HG03354 (cell line): ENCODE measurements at regions not wholly inside any gene's neighbourhood (a gene's known extent, or its start where the extent isn't known, plus 50 kb on each side); places are given as distances from the start of the nearest gene placed in this dataset.
"Not testable (repeated sequence)": the region's sequence is repeated elsewhere in the genome, so short reads cannot be mapped to it uniquely, and the experiment has no call there.

Experiments
- ATAC-seq: cut with Tn5 transposase; IDR thresholded peaks from one replicate; pipeline ENCODE4 v1.9.1; 2021; ENCODE audit warnings: mild to moderate bottlenecking; ENCODE audit not compliant: unreplicated experiment, poor library complexity, severe bottlenecking

GRCh38 chr5:97471951-97472350, 288.9 kb upstream of the RIOK2 start:
- no peak for ATAC-seq

DNA sequence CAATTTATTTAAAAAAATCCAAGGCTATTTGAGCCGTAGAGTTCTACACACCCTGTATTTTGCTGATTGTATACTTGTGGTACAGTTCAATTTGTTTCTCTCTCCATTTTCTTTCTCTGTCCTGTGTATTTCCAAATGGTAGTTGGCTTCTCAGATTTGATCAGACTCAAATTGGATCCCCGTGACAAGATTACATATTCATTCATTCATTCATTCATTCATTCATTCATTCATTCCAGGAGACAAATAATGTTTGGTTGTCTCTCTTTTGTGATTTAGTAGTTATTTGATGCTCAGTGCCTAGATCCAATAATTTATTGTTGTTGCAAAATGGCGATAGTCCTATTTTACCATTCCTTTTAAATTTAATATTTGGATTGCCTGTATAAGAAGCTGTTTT, 292.8 kb upstream of the RIOK2 start:
- ATAC-seq: no peak

- ATAC-seq: no peak
Measured at GRCh38 chr5:97476852-97477534, 293.9 kb upstream of the RIOK2 start.

GRCh38 chr5:97478483-97478882, 295.4 kb upstream of the RIOK2 start:
- no peak for ATAC-seq

- no peak for ATAC-seq
Measured at GRCh38 chr5:97480313-97480712, 297.3 kb upstream of the RIOK2 start.

DNA sequence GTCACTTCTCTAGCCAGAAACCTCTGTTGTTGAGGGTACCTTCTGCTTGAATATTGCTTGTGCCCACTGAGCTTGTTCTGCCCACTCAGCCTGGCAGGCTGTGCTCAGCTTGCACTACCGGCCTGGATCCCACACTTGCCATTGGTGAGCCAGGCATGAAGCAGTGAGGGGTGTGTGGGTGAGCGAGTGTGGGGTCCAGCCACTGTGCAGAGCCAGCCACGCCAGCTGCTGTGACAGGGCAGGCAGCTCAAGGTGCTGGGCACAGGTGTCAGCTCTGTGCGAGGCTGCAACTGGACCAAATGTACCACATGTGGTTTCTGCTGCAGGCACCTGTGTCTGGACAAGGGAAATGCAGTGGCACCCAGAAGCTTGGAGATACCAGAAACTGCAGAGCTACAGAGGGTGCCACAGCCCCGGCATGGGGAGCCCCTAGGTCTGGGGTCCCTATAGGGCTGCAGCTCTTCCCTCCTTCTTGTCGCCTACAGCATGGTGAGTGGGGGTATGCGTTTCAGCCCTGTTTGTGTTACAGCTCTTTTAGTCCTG, 305.1 kb upstream of the RIOK2 start:
- no peak for ATAC-seq

GRCh38 chr5:97489010-97489840, 306.2 kb upstream of the RIOK2 start:
- no peak for ATAC-seq

DNA sequence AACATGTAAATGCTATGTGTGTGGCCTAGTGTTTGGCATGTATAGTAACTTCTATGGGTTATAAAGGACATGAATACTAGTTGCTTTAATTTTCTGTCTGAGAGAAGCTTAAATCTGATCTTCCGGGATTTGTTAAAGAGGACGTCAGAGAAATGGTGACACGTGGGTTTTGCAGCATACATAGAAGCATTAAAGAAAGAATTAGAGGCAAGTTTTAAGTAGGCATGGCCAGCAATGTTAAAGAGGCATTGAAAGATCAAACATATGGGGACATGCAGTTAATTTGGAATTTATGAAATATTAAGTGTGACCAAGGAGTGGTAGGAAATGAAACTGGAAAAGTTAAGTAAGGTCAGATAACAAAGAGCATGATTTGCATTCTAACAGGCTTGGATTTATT, 311.4 kb upstream of the RIOK2 start:
- ATAC-seq: no peak

GRCh38 chr5:97495301-97495700, 312.3 kb upstream of the RIOK2 start:
- ATAC-seq: no peak

GRCh38 chr5:97496037-97496436, 313.0 kb upstream of the RIOK2 start:
- ATAC-seq: no peak

GRCh38 chr5:97498657-97499056, 315.6 kb upstream of the RIOK2 start:
- no peak for ATAC-seq

DNA sequence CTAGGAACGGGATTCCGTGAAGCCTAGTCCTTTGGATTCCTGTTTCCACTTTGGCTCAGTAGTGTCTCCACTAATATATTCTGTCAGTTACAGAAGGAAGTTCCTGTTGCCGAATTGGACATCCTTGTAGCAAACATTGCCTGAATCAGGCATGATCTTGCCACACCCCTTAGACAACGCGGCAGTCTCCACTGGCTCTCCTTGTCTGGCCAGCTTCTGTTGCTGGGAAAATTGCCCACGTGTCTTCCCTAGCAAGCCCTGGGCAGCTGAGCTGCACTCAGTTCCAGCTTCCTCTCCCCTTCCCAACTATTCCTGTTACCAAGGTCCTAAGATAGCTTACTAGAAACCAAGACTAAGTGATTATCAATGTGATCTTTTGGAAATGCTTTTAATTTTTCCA, 316.6 kb upstream of the RIOK2 start:
- ATAC-seq: no peak

DNA sequence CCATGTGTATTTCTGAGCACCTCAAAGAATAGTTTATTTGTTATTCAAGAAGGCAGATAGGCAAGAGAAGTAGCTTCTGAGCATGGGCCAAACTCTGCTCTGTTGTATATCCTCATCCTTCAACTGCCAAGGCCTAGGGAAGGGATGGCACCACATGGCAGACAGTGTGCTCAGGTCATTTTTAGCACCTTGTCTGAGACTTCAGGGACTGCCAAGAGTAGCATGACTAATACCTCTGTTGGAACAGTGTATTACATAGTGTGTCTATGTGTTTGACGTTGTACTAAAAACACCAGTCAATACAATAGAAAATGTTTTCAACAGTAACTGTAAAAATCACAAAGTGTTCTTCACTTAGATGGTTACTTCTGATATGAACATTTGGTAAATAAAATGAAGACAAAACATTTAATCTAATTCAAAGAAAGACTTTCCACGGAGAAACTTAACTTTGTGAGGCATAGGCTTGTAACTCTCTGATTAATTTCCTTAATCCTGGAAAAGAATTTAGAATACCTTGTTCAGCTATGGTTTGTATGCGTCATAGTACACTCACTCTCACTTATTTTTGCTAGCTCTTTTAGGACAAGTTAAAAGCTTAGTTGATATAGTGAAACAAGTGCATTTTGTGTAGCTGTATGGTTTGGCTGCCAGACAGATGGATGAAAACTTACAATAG, 318.4 kb upstream of the RIOK2 start:
- ATAC-seq: no peak

- no peak for ATAC-seq
Measured at GRCh38 chr5:97501965-97502305, 318.9 kb upstream of the RIOK2 start.

DNA sequence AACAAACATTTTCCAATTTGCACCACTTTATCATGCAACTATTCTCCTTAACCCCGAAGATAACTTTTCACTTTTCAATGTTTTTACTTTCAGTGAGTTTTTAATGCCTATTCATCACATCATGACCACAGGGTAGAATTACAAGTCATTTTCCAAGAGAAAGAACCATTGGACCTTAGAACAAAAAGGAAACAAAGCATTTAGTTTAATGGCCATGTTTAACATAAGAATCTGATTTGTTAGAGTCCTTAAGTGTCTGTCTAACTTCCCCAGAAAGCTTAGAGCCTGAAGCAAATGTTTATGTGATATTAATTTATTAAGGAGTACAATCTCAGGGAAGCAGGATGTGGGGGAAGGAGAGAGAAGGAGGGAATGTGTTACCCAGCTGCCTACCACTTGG, 325.8 kb upstream of the RIOK2 start:
- ATAC-seq: no peak

DNA sequence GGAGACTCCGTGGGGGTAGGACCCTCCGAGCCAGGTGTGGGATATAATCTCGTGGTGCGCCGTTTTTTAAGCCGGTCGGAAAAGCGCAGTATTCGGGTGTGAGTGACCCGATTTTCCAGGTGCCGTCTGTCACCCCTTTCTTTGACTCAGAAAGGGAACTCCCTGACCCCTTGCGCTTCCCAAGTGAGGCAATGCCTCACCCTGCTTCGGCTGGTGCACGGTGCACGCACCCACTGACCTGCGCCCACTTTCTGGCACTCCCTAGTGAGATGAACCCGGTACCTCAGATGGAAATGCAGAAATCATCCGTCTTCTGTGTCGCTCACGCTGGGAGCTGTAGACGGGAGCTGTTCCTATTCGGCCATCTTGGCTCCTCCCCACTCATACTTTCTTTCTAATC, 336.5 kb upstream of the RIOK2 start:
- ATAC-seq: not testable (repeated sequence)

GRCh38 chr5:97523336-97523735, 340.3 kb upstream of the RIOK2 start:
- ATAC-seq: not testable (repeated sequence)

DNA sequence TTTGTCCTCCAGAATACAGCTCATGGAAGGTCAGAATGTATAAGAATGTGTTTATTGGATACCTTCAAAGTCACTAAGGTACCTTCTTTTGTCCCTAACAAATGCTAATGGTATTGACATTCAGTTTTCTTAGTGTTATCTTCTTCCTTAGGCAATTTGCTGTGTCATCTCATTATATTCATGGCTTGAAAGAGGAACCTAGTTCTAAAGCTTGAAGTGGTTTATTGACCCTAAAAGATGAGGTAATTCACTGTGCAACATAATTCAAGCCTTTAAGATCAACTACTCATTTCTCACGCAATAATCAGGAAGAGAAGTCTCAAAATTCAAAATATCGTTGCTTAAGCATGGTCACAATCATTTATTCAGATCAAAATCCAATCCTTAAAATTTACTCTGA, 342.7 kb upstream of the RIOK2 start:
- no peak for ATAC-seq

DNA sequence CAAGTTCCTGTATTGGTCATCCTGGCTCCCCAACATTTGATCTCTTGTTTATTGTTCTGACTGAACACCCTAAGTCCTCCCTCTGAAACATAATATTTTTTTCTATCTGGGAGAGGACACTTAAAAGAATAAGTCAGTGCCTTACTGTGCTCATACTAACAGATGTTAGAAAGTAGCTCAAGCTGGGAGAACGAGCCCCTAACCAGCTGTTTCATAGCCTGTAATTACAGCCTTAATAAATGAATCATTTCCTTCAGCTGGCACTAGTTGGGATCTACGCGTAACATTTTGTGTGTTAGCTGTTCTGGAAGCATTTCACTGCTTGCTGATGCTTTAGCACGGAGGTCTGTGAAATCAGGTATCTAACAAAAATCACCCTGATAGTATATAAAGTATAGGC, 345.9 kb upstream of the RIOK2 start:
- ATAC-seq: no peak

DNA sequence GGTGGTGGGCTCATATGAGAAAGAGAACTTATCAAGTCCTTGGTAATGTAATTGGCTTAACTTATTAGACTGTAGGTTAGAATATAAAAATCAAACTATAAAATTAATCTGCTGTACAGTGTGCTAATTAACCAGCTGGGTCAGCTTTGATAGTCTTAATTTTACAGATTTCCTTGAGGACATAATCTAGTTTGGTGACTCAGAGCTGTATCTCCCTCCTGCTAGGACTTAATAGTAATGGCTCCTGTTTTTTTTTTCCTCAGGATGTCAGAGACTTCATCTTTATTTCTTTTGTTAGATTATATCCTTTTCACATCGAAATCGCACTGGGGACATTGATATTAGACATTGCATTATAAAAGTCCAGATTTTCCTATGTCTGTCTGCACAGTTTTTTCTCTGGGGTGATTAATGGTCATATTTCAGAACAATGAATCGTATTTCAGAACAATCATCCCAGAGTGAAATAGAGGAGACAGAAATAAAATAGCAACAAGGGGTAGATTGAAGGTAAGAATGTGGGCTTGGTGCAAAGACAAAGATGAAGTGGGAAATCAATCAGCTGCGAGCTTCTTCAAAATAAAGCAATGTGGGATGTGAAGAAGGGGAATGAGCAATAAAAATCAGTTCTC, 346.4 kb upstream of the RIOK2 start:
- ATAC-seq: no peak
